HL-60 (cell line): ENCODE measurements at regions not wholly inside any gene's neighbourhood (a gene's known extent, or its start where the extent isn't known, plus 50 kb on each side); places are given as distances from the start of the nearest gene placed in this dataset.
"Not testable (repeated sequence)": the region's sequence is repeated elsewhere in the genome, so short reads cannot be mapped to it uniquely, and the experiment has no call there.

ENCODE experiments used
- CTCF ChIP-seq: IDR thresholded peaks from one replicate; pipeline ENCODE4 v1.5.1; 2011; ENCODE audit warnings: low read length, control low read depth, inconsistent platforms; ENCODE audit not compliant: insufficient read depth
- GABPA ChIP-seq: IDR thresholded peaks from 2 replicates; pipeline ENCODE4 v1.6.1; 2012; ENCODE audit warnings: low read depth
- POLR2AphosphoS5 ChIP-seq: IDR thresholded peaks from 2 replicates; pipeline ENCODE4 v1.6.1; 2012; ENCODE audit warnings: low read depth
- REST ChIP-seq: IDR thresholded peaks from 2 replicates; pipeline ENCODE4 v1.6.1; 2012; ENCODE audit warnings: low read depth; ENCODE audit not compliant: insufficient replicate concordance
- SPI1 ChIP-seq: IDR thresholded peaks from 2 replicates; pipeline ENCODE4 v1.6.1; 2012; ENCODE audit warnings: low read depth, mild to moderate bottlenecking, borderline replicate concordance

- not testable (repeated sequence) for TF ChIP-seq CTCF, POLR2AphosphoS5, GABPA, REST, SPI1
Measured at GRCh38 chr6:57723815-57724401, 406.5 kb downstream of the PRIM2 start.
